ENCODE measurements at regions not wholly inside any gene's neighbourhood (a gene's known extent, or its start where the extent isn't known, plus 50 kb on each side); places are given as distances from the start of the nearest gene placed in this dataset.

DNA sequence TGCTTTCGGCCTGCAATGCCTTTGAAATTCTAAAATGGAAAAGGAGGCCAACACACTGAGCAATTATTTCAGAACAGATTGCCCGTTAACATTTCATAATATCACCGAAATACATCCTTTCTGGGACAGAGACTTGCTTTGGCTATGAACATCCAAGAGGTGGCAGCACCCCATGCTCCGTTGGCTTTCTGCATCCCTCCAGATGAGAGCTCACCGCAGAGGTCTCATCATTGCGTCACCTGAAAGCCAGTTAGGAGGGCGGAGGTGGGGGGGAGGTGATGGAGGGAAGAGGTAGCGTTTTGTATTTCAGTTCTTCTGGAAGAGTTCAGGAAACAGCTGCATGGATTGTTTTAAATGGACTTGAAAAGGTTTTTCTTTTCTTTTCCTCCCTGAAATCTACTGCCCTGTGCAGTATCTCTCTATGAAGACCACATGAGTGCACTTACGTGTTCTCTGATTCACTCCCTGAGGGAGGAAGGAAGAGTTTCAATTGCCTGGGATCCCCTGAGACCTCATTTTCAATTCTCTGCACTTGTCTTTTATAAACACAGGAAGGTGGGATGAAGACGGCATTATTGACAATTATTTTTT, 166.8 kb upstream of the PGRMC2 start:
- peak in 2 of 3 donors; percentile 17 to 37 for TF ChIP-seq POLR2AphosphoS5 (IDR thresholded peaks at IDR 0.05)
- TF ChIP-seq POLR2A (IDR thresholded peaks at IDR 0.05) = no peak
- TF ChIP-seq, protein P1, sequence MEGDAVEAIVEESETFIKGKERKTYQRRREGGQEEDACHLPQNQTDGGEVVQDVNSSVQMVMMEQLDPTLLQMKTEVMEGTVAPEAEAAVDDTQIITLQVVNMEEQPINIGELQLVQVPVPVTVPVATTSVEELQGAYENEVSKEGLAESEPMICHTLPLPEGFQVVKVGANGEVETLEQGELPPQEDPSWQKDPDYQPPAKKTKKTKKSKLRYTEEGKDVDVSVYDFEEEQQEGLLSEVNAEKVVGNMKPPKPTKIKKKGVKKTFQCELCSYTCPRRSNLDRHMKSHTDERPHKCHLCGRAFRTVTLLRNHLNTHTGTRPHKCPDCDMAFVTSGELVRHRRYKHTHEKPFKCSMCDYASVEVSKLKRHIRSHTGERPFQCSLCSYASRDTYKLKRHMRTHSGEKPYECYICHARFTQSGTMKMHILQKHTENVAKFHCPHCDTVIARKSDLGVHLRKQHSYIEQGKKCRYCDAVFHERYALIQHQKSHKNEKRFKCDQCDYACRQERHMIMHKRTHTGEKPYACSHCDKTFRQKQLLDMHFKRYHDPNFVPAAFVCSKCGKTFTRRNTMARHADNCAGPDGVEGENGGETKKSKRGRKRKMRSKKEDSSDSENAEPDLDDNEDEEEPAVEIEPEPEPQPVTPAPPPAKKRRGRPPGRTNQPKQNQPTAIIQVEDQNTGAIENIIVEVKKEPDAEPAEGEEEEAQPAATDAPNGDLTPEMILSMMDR (IDR thresholded peaks at IDR 0.05 in 8 of 11, conservative IDR thresholded peaks at IDR 0.05 in 3 of 11) = peak; percentile 47 to 80 (median 70)
- no peaks in the 10 kb centered on the region for H3K9me3 ChIP-seq
- H3K4me3 ChIP-seq = no peak overlapping the region
- H3K27me3 ChIP-seq (replicated peaks in 1 of 7) = no peaks in the 10 kb centered on the region
- intact Hi-C loops (cut with DNase I; ENCODE audit: low total_unique reads) = loop anchor here (10.0 kb wide), 1 partner anchor 410 kb away; no protein-coding TSS in a partner anchor
- H3K36me3 ChIP-seq = no peaks in the 10 kb centered on the region
- H3K27ac ChIP-seq = peak overlapping the region in 2 of 8 donors; percentile 33 to 52
- peak; percentile 84 for DNase-seq
- H3K4me1 ChIP-seq = peaks cover 0 to 17% (median 8%) of the 10 kb centered on the region in 6 donors
- 8 to 15% (median 10%) methylated on average over 10 of the region's 10 CpGs for WGBS, 5 donors

DNA sequence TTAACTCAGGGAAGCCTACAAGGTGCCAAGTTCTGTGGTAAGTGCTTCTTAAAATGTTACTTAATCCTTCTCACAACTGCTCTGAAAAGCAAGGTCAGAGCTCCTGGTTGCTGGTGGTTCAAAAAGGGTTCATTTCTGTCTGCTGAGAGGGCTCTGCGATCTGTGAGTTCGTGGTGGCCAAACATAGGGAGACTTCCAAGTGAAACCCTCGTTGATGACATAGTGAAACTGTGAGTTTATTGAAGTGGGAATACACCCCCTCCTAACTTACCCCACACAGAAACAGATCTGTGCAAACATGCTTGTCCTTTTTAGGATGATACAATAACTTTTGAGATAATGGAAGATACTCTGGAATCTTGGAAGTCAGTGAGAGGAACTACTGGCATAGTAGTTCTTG, 164.8 kb upstream of the PGRMC2 start:
- Histone ChIP-seq H3K9me3 (no peaks in the 10 kb centered on the region), H3K27ac (no peak overlapping the region), H3K36me3 (no peaks in the 10 kb centered on the region), H3K4me3 (no peak overlapping the region), H3K4me1 (peaks cover 0 to 17% (median 8%) of the 10 kb centered on the region in 6 donors), H3K27me3 (replicated peaks in 1 of 7) (no peaks in the 10 kb centered on the region)
- TF ChIP-seq POLR2A (IDR thresholded peaks at IDR 0.05) = no peak
- no peak for TF ChIP-seq POLR2AphosphoS5 (IDR thresholded peaks at IDR 0.05)
- TF ChIP-seq, protein P1 (IDR thresholded peaks at IDR 0.05 in 8 of 11, conservative IDR thresholded peaks at IDR 0.05 in 3 of 11) = no peak
- intact Hi-C loops (cut with DNase I; ENCODE audit: low total_unique reads) = loop anchor here (10.0 kb wide), 1 partner anchor 412 kb away; no protein-coding TSS in a partner anchor
- WGBS, 5 donors = 65 to 83% (median 68%) methylated on average over 3 of the region's 3 CpGs
- DNase-seq = no peak

DNA sequence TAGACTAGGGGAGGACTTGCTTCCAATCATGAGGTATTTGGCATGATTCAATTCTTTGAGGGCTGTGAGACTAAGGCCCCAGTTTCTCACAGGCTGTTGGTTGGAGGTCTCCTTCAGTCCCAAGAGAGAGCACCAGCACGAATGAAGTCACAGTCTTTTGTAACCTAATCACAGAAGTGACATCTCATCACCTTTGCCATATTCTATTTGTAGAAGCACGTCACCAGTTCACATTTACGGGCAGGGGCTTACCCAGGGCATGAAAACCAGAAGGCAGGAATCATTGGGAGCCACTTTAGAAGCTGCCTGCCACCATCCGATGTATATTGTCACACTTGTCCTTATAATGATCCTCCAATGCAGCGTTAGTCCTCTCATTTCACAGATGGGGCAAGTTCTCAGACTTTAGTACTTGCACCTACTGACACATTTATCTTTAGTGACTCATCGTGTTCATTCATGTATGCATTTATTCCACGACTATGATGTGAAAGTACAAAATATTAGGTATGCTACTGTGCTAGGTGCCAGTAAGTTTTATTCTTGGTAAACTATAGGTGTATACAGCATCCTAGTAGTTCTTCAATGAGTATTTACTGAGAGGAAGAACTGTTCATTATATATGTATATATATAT, 163.8 kb upstream of the PGRMC2 start:
- H3K4me3 ChIP-seq = no peak overlapping the region
- DNase-seq = no peak
- WGBS, 5 donors = 82 to 92% (median 85%) methylated on average over 7 of the region's 7 CpGs
- no peak overlapping the region for H3K27ac ChIP-seq
- H3K9me3 ChIP-seq = no peaks in the 10 kb centered on the region
- peaks cover 0 to 17% (median 8%) of the 10 kb centered on the region in 6 donors for H3K4me1 ChIP-seq
- no peak for TF ChIP-seq POLR2AphosphoS5 (IDR thresholded peaks at IDR 0.05)
- H3K27me3 ChIP-seq (replicated peaks in 1 of 7) = no peaks in the 10 kb centered on the region
- intact Hi-C loops (cut with DNase I; ENCODE audit: low total_unique reads) = loop anchor here (10.0 kb wide), 1 partner anchor 413 kb away; no protein-coding TSS in a partner anchor
- H3K36me3 ChIP-seq = no peaks in the 10 kb centered on the region

DNA sequence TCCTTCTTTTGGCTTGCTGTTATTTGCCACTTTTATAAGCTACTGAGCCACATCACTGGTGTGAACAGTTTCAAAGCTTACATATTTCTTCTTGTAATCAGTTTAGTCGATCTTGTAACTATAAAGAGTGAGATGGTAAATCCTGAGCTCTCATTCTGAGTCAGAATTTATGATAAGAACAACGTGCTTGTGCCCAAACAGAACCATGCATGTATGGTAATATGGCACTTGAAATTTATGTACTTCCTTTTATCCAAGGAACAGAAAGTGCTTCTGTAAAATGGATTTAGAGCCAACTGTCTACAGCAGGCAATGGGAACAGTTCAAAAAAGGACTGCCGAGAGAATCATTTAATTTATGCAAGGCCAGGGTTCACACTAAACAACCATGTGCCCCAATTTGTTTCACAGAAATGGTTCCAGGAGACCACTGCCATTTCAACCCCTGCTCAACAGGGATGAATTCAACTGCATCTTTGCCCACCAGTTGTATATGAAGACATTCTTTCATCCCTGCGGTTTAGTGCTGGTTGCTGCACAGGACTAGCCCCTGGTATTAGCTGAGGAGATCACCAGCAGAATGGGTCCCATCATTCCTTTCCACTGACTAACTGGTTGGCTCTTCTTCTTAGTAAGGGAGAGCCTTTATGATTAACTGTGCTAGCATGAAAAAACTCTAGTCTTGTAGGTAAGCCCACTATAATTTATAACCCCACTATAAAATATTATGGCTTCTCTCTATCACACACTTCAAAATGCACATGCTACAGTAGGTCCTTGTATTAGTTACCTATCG, 162.9 kb upstream of the PGRMC2 start:
- intact Hi-C loops (cut with DNase I; ENCODE audit: low total_unique reads) = loop anchor here (10.0 kb wide), 1 partner anchor 414 kb away; no protein-coding TSS in a partner anchor
- TF ChIP-seq POLR2A (IDR thresholded peaks at IDR 0.05) (no peak), POLR2AphosphoS5 (IDR thresholded peaks at IDR 0.05) (no peak)
- TF ChIP-seq, protein P1 (IDR thresholded peaks at IDR 0.05 in 8 of 11, conservative IDR thresholded peaks at IDR 0.05 in 3 of 11) = no peak
- no peak for DNase-seq
- Histone ChIP-seq H3K9me3 (peaks cover 0 to 3% (median under 1%) of the 10 kb centered on the region in 8 donors), H3K27ac (no peak overlapping the region), H3K4me1 (peaks cover 0 to 16% (median 8%) of the 10 kb centered on the region in 6 donors), H3K36me3 (no peaks in the 10 kb centered on the region), H3K27me3 (replicated peaks in 1 of 7) (no peaks in the 10 kb centered on the region), H3K4me3 (no peak overlapping the region)
- WGBS, 5 donors = 63 to 65% (median 64%) methylated on average over 5 of the region's 5 CpGs
